ENCODE measurements at regions not wholly inside any gene's neighbourhood (a gene's known extent, or its start where the extent isn't known, plus 50 kb on each side); places are given as distances from the start of the nearest gene placed in this dataset.

DNA sequence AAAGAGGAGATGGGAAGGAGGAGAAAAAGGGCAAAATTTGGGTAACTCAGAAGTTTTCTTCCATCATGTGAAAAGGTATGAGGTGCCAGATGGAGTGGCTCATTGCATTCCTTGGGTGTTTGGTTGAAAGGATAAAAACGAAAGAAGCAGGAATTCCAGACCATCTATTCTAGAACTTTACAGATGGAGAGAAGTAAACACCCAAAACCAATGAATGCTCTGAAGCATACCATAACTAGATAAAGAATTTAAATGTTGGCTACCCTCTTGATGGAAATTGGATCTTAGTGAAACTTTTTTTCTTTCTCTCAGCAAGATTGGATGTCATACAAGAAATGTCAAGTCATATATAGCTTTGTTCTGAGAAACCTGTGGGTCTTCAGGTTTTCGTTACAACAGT, 175.6 kb upstream of the FAR2 start:
- Mint-ChIP-seq H3K27ac (ENCODE audit: unreplicated experiment) (no peak overlapping the region), H3K9me3 (ENCODE audit: unreplicated experiment) (peaks cover 12% of the 10 kb centered on the region), H3K27me3 (ENCODE audit: unreplicated experiment) (no peaks in the 10 kb centered on the region), H3K4me1 (ENCODE audit: unreplicated experiment) (peaks cover 5% of the 10 kb centered on the region), H3K36me3 (ENCODE audit: unreplicated experiment) (no peaks in the 10 kb centered on the region), H3K4me3 (ENCODE audit: unreplicated experiment) (no peak overlapping the region)
- no peak for DNase-seq (ENCODE audit: extremely low spot score, unreplicated experiment)
- TF ChIP-seq, protein P1, sequence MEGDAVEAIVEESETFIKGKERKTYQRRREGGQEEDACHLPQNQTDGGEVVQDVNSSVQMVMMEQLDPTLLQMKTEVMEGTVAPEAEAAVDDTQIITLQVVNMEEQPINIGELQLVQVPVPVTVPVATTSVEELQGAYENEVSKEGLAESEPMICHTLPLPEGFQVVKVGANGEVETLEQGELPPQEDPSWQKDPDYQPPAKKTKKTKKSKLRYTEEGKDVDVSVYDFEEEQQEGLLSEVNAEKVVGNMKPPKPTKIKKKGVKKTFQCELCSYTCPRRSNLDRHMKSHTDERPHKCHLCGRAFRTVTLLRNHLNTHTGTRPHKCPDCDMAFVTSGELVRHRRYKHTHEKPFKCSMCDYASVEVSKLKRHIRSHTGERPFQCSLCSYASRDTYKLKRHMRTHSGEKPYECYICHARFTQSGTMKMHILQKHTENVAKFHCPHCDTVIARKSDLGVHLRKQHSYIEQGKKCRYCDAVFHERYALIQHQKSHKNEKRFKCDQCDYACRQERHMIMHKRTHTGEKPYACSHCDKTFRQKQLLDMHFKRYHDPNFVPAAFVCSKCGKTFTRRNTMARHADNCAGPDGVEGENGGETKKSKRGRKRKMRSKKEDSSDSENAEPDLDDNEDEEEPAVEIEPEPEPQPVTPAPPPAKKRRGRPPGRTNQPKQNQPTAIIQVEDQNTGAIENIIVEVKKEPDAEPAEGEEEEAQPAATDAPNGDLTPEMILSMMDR (IDR thresholded peaks at IDR 0.05): no peak

DNA sequence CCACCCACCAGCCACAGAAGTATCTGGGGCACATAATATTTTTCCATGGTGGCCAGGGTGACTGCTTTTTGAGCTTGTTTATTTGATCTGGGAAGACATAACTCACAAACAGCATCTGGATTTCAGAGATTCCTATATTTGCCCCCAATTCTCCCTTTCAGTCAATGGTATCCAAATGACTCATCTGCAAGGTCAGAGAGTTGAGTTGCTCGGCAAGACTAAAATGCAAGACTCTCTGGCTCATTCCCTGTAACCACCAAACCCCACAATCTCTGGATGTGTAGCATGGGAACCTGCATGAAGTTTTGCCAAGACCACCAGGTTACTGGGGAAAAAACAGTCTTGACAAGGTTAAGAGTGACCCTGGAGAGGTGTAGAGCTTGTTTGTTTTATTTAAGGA, 174.9 kb upstream of the FAR2 start:
- H3K4me1 Mint-ChIP-seq (ENCODE audit: unreplicated experiment): peaks cover 5% of the 10 kb centered on the region
- no peak for DNase-seq (ENCODE audit: extremely low spot score, unreplicated experiment)
- no peak overlapping the region for H3K4me3 Mint-ChIP-seq (ENCODE audit: unreplicated experiment)
- no peaks in the 10 kb centered on the region for H3K27me3 Mint-ChIP-seq (ENCODE audit: unreplicated experiment)
- H3K9me3 Mint-ChIP-seq (ENCODE audit: unreplicated experiment): peaks cover 12% of the 10 kb centered on the region
- H3K27ac Mint-ChIP-seq (ENCODE audit: unreplicated experiment): no peak overlapping the region
- H3K36me3 Mint-ChIP-seq (ENCODE audit: unreplicated experiment): no peaks in the 10 kb centered on the region
- TF ChIP-seq, protein P1 (IDR thresholded peaks at IDR 0.05): no peak

DNA sequence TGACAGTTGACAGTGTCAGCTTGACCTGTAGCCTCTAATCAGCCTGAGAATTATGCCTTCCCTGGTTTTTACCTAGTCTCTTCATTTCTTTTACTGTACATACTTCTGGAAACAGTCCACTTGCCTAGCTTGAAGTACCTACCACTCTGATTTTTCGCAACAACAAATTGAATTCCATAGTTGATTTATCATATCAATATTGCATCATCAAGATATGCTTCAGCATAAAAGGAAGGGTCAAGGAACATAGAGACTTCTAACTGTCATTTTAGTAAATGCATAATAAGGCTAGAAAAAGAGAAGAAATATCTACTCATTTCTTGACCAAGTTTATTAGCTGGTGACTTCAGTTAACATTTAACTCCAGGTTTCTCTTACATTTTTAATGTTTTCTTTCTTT, 174.2 kb upstream of the FAR2 start:
- no peak for DNase-seq (ENCODE audit: extremely low spot score, unreplicated experiment)
- TF ChIP-seq, protein P1 (IDR thresholded peaks at IDR 0.05): no peak
- Mint-ChIP-seq H3K27me3 (ENCODE audit: unreplicated experiment) (no peaks in the 10 kb centered on the region), H3K9me3 (ENCODE audit: unreplicated experiment) (peaks cover 12% of the 10 kb centered on the region), H3K27ac (ENCODE audit: unreplicated experiment) (no peak overlapping the region), H3K4me3 (ENCODE audit: unreplicated experiment) (no peak overlapping the region), H3K36me3 (ENCODE audit: unreplicated experiment) (no peaks in the 10 kb centered on the region), H3K4me1 (ENCODE audit: unreplicated experiment) (peaks cover 5% of the 10 kb centered on the region)

DNA sequence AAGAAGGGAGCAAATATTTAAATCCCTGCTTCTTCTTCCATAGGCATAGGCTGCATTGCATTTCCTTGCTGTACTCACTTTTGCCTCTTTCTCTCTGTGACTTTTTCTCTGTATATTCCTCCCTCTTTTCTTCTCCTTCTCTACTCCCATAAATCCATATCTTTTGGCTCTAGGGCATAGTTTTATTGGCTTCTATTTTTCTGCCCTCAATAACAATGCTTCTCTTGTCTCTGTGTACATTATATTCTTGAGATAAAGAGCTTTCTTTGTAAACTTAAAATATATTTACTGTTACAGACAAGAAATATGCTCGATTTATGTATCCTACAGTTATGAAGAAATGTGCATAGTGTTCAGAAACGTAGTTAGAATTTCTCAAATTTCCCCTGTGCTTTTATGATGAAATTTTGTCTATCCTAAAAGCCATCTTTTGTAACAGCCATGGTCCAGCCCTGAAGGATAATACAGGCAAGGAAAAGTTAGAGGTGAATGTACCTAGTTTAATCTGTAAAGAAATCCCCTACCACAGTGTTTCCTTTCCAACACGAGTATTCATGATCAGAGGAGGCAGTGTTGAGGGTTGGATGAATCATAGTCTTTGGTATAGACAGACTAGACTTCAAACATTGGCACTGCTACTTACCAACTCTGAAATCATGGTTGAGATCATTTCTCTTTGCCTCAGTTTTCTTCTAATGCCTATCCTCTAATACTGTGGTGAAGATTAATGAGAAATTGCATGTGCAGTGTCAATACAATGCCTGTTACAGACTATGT, 173.3 kb upstream of the FAR2 start:
- Mint-ChIP-seq H3K4me3 (ENCODE audit: unreplicated experiment) (no peak overlapping the region), H3K36me3 (ENCODE audit: unreplicated experiment) (no peaks in the 10 kb centered on the region), H3K9me3 (ENCODE audit: unreplicated experiment) (peaks cover 12% of the 10 kb centered on the region), H3K4me1 (ENCODE audit: unreplicated experiment) (peaks cover 5% of the 10 kb centered on the region), H3K27me3 (ENCODE audit: unreplicated experiment) (no peaks in the 10 kb centered on the region), H3K27ac (ENCODE audit: unreplicated experiment) (no peak overlapping the region)
- TF ChIP-seq, protein P1 (IDR thresholded peaks at IDR 0.05): no peak
- no peak for DNase-seq (ENCODE audit: extremely low spot score, unreplicated experiment)

DNA sequence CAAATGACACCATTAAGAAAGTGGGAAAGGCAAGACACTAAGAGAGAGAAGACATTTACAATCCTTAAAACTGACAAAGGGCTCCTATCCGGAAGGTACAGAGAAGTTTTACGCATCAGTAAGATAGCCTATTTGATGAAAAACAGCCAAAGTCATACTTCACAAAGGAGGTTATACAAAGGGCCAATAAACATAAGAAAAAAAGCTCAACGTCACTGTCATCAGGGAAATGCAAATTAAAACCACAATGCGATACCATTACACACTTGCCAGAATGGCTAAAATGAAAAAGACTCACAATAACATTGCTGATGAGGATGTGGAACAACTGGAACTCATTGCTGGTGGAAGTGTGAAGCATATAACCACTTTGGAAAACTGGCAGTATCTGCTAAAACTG, 168.6 kb upstream of the FAR2 start:
- TF ChIP-seq, protein P1 (IDR thresholded peaks at IDR 0.05): no peak
- no peak for DNase-seq (ENCODE audit: extremely low spot score, unreplicated experiment)
- H3K27ac Mint-ChIP-seq (ENCODE audit: unreplicated experiment): no peak overlapping the region
- H3K4me3 Mint-ChIP-seq (ENCODE audit: unreplicated experiment): no peak overlapping the region
- no peaks in the 10 kb centered on the region for H3K4me1 Mint-ChIP-seq (ENCODE audit: unreplicated experiment)
- H3K27me3 Mint-ChIP-seq (ENCODE audit: unreplicated experiment): peaks cover 4% of the 10 kb centered on the region
- peaks cover 12% of the 10 kb centered on the region for H3K9me3 Mint-ChIP-seq (ENCODE audit: unreplicated experiment)
- H3K36me3 Mint-ChIP-seq (ENCODE audit: unreplicated experiment): no peaks in the 10 kb centered on the region

All from osteocyte (in vitro differentiated cells).